GM21717 (cell line): ENCODE measurements at regions not wholly inside any gene's neighbourhood (a gene's known extent, or its start where the extent isn't known, plus 50 kb on each side); places are given as distances from the start of the nearest gene placed in this dataset.
"Not testable (repeated sequence)": the region's sequence is repeated elsewhere in the genome, so short reads cannot be mapped to it uniquely, and the experiment has no call there.

Experiments
- ATAC-seq: cut with Tn5 transposase; IDR thresholded peaks from one replicate; pipeline ENCODE4 v1.9.1; 2021; ENCODE audit warnings: mild to moderate bottlenecking, moderate library complexity; ENCODE audit not compliant: unreplicated experiment

DNA sequence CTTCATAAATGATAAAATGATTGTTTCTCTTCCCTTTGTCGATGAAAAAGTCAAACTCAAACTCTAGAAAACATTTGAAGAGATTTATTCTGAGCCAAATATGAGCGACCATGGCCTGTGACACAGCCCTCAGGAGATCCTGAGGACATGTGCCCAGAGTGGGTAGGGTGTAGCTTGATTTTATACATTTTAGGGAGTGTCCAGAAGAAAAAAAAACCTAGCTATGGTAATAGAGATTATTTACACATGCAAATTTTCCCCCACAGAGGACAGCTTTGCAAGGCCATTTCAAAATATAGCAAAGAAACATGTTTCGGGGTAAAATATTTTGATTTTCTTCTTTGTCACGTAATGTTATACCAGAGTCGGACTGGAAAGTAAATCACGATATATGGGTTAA is 92.4 kb upstream of the TRIB2 start:
- ATAC-seq, result no peak

DNA sequence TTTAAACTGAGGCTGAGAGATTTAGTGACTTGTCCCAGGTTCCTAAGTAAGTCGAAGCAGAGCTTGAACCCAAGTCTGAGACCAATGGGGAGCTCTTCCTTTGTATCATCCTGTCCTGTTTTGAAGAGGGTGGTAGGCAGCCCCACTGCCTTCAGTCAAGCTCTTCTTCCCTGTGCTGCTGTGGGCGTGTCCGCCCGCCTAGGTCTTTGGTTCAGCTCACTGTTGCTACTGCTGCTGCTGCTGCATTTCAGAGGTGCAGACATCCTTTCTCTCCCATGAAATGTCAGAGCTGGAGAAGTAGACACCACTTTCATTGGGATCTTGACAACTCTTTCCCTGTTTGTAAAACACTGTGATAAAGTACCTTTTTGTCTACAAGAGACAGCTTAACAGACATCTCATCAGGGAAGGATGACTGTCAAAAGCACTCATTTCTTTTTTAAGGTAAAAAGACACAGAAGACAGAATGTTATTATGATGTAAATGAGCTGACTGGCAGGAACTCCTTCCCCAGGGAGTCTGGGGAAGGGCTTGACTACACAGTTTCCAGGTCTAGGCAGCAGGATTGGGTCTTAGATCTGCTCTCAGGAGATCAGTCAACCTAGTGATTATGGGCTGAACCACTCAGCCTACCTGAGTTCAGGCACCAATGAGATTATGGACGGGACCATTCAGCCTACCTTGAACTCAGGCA is 91.7 kb upstream of the TRIB2 start:
- ATAC-seq, result no peak

DNA sequence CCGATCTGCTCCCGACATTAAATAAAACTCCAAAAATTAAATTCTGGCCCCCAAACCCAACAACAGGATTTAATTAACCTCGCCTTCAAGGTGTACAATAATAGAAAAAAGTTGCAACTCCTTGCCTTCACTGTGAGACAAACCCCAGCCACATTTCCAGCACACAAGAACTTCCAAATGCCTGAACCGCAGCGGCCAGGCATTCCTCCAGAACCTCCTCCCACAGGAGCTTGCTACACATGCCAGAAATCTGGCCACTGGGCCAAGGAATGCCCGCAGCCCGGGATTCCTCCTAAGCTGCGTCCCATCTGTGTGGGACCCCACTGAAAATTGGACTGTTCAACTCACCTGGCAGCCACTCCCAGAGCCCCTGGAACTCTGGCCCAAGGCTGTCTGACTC is 88.2 kb upstream of the TRIB2 start:
- ATAC-seq, result not testable (repeated sequence)

DNA sequence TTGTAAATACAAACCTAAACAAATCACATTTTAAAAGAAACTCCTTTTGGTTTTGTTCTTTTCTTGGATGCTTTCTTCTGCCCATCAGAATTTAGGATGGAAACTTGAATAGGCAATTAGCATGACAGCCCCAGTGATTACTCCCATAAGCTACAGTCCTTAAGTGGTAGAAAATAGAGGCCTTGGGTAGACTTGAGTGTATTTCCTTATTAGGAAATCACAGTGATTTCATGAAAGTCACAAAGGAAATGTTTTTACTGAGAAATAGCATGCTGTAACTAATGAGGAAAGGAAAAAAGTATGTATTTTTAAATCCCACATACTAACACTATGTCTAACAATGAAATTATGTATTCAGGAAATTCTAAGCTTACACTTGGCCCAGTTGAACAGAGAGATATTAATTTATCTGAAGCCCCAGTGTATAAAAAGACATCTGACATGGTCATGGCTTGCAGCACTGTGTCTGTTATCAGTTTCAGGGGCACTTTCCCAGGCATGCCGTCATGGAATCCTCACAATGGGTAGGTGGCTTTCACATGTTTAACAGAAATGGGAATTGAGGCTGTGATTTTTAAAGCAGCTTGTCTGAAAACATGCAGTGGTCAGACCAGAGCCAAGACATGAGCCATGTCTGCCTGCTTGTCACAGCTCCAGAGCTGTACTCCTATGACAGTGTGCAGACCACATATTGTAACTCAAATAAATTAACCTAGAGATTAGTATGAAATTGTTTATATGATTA is 79.7 kb upstream of the TRIB2 start:
- ATAC-seq, result no peak

DNA sequence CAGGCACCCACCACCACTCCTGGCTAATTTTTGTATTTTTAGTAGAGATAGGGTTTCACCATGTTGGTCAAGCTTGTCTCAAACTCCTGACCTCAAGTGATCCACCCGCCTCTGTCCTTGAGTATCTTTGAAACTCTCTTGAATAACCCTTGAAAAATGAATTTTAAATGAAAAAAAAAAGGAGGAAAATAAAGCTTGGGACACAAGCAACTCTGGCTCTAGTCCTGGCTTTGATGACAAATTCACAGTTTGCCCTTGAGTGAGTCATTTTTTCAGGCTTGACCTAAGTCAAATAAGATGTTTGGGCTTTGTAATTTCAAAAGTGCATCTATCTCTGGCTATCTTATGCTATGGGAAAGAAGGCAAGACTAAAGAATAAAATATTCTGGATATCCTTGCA is 79.0 kb upstream of the TRIB2 start:
- ATAC-seq, result no peak

DNA sequence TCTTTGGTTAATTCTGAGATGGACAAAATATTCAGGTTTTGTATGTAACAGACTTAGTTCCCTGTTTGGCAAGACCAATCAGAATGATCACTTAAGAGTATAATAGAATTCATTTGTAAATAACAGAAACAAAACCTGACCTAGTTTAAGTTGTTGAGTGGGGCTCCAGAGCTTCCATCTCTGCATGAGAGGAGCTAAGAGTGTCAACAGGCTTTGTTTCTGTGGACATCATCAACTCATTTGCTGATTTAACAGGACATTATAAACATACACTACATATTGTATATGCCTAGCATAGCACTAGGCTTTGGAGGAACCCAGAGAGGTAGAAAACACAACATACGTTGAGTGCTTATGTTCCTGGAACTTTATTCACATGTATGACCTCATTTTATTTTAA is 75.3 kb upstream of the TRIB2 start:
- no peak for ATAC-seq

DNA sequence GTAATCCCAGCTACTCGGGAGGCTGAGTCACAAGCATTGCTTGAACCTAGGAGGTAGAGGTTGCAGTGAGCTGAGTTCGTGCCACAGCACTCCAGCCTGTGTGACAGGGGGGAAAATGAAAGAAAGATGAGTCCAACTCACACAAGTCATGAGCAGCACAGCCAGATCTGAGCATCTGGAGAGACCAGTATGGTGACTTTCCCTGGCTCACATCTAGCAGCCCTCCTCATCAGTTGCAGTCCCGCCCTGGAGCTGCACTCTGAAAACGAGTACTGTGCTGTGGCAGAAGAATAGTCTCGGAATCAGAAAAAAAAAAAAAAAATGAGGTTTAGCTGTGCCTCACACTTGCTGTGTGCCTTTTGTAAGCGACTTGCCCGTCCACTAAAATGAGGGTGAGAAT is 74.4 kb upstream of the TRIB2 start:
- no peak for ATAC-seq

DNA sequence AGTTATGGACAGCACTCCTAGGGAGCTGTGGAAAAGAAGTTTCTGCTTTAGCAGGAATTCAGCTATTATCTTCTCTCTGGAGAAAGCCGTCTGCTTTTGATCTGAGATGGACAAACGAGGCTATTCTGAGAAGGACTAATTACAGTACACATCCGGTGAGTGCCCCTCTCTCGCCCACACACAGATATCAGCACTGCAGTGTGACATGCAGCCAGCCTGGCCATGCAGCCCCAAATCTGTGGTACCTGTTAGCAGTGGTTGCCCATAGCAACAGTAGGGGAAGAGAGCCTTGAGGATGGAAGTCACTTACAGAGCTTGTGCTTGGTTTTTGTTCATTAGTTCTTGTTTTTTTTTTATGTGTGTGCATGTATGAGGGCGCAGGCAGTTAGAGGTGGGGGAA is 73.9 kb upstream of the TRIB2 start:
- no peak for ATAC-seq

DNA sequence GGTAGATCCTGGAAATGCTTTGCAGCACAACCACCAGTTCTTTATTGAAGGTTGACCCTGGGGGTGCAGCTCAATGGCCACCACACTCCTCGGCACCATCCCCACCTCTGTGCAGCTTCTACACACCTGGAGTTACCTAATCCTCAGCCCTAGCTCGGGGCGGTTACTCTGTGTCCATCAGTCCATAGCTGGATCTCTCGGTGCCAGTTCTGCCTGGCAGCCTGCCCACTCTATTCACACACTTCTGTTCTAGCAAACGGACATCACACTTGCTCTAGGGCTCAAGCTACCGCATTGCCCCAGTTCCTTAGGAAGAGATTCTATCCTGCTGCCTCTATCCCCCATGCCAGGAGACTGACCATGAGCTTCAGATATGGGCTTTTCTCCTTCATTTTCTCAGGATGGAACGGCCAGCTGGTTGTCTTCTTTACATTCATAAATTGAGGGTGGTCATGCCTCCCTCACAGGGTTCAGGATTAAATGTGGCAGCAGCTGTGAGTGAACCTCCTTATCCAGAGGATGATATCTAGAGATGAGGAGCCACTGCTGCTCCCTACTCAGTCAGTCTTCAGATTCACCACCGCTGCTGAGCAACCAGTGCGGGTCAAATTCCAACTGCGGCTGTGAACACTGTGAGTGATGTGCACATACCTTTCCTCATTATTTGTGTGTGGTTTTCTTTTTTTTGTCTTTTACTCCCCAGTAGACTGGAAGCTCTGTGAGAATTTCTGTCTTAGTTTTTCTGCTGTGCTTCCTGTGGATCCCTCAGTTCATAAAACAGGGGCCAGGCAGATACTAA is 66.9 kb upstream of the TRIB2 start:
- ATAC-seq, result no peak

DNA sequence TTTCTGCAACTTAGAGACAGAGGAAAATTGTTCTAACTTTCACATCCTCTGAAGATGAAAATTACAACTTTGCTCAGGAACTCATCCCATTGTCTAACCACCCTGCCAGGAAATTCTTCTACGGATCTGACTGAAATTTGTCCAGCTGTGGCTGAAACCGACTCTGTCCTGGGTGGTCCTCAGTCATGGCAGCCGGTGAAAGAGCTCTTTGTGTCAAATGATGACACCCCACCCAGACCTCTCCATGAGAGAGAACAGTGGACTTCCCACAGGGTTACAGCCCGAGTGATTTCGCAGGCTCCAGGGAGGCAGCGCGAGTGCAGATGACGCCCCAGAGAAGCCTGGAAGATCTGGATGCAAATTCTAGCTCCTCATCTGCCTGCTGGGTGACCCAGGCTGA is 65.1 kb upstream of the TRIB2 start:
- no peak for ATAC-seq

DNA sequence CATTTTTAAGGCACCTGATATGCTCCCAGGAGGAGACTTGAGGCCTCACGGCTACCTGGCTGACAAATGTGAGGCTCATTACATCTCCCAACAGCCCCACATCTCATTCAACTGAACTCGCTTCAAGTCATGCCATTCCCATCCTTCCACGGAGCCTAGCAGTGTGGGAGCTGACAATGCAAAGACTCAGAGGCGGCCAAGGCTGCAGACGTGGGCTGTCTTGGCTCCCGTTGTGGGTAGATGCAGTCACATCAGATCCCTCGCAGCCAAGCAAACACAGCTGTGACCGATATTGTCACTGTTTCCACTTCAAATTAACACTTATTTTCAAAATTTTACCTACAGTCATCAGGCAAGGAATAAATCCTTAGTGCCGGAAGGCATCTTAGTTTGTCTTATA is 64.0 kb upstream of the TRIB2 start:
- no peak for ATAC-seq

DNA sequence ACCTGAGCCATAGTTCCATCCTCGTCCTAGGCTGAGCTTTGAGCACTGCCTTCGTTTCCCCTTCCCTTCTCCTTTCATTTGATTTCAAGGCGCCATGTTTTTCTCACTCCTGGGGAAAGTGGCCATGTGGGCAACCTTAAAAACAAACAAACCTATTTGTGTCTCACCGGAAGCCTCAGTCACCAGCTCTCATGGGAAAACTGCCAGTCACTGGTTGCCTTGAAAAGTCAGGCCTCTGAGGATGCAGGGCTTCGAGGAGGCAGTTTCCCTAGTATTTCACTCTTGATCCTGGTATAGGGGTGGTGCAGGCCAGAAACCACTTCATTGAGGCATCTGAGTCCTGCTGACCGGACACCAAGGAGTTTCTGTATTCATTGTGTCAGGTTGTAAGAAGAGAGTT is 59.2 kb upstream of the TRIB2 start:
- ATAC-seq, result no peak

DNA sequence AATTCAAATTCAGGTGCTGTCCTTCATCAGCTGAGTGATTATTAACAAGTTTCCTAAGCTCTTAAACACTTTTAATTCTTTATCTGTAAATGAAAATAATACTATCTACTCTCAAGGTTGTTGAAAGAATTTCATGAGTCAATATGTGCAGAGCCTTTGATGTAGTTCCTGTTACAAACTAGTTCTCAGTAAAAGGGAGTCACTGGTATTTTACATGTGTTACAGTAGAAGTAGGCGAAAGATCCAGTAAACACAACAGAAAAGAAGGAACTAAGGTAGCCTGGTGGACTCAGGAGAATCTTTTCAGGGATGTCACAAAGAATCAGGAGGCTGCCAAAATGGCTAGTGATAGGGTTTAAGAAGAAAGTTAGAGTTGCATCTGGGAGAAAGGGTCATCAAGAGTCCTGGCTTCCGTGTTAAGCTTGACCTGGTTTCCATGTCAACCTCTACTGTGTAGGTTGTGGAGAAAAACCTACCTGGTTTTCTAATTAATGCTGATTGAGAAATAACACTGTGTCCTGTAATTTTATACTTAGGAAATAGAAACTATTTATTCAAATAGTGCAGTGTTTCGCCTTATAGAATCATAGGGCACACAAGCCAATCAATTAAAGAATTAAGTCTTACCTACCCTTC is 58.3 kb upstream of the TRIB2 start:
- ATAC-seq, result no peak

DNA sequence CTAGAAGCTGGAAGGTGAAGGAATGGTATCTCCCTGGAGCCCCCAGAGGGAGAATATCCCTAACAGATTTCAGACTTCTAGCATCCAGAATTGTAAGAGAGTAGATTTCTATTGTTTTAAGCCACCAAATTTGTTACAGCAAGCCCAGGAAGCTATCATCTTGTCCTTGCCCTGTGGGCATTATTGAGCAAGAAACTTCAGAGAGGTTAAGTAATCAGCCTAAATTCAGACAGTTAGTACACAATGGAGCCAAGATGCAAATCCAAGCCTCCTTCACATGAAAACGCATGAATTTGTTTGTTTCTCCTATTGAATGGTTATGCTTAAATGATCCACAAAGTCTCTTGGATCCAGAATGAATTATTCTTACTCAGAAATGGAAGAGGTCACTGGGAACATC is 55.2 kb upstream of the TRIB2 start:
- ATAC-seq, result no peak

DNA sequence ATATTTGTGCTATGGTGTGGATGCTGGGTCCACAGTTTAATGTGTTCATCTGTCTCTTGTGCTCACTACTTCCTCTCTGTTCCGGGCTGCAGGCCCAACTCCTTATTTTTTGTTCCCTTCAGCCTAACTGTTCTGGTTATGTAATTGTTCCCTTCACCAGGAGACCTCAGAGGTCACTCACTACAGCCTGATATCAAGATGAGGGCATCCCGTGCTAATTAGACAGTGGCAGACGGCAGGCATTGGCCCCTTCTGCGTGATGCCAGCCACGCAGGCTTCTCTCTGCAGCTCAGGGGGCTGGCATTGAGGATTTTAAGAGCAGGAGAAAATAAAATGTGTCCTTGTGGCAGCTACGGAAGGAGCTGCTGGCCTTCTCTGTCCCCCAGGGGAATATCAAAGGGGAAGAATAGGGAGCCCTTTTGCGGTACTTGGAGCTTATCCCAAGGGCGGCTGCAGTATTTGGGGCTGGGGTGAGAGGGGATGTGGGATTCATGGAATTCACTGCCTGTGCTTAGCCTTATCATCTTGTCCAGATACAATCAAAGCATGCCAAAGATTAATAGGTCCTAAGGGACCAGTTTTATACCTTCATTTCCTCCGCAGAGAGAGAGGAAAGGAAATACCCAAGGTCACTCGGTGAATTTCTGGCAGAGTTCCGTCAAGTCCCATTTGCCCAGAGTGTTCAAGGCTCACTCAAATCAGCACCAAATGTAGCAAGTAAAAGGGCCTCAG is 53.3 kb upstream of the TRIB2 start:
- no peak for ATAC-seq

DNA sequence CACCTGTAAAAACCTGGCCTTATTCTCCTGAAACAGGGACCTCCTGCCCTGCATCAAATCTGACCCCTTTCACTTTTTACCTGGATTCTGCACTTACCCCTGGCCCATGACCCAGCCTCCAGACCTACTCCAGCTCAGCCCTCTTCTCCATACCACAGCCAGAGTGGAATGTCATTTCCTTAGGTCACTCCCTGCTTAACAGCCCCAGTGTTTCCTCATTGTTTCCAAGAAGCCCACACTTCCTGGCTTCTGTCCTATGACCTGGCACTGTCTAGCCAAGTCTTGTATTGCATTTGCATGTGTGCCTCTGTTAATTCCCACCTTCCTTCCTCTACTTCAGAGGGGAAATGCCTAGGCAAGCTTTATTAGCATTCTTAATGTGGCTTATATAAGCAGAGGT is 51.4 kb upstream of the TRIB2 start:
- ATAC-seq, result no peak

DNA sequence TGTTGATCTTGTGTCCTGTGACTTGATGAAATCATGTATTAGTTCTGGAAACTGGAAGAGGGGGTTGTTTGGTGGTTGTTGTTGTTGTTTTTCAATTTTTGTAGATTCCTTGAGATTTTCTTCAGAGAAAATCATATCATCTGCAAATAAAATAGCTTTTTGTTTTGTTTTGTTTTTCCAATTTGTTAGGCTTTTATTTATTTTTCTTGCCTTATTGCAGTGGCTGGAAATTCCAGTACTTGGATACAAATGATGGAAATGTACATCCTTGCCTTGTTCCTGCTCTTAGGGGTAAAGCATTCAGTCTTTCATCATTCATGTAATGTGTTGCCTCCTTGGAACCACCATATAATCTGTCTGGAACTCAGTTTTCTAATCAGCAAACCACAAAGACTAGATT is 50.3 kb upstream of the TRIB2 start:
- ATAC-seq, result no peak
